ENCODE measurements at regions not wholly inside any gene's neighbourhood (a gene's known extent, or its start where the extent isn't known, plus 50 kb on each side); places are given as distances from the start of the nearest gene placed in this dataset.

GRCh38 chr2:225288986-225289385 lies 110.5 kb upstream of the NYAP2 start:
- no peak for DNase-seq
- no peaks in the 10 kb centered on the region for H3K4me1 ChIP-seq
- no peaks in the 10 kb centered on the region for H3K36me3 ChIP-seq
- WGBS, 2 donors, result 68 to 80% methylated on average over 3 of the region's 3 CpGs
- no peaks in the 10 kb centered on the region for H3K27me3 ChIP-seq
- H3K27ac ChIP-seq, result no peak overlapping the region
- TF ChIP-seq, protein P1, sequence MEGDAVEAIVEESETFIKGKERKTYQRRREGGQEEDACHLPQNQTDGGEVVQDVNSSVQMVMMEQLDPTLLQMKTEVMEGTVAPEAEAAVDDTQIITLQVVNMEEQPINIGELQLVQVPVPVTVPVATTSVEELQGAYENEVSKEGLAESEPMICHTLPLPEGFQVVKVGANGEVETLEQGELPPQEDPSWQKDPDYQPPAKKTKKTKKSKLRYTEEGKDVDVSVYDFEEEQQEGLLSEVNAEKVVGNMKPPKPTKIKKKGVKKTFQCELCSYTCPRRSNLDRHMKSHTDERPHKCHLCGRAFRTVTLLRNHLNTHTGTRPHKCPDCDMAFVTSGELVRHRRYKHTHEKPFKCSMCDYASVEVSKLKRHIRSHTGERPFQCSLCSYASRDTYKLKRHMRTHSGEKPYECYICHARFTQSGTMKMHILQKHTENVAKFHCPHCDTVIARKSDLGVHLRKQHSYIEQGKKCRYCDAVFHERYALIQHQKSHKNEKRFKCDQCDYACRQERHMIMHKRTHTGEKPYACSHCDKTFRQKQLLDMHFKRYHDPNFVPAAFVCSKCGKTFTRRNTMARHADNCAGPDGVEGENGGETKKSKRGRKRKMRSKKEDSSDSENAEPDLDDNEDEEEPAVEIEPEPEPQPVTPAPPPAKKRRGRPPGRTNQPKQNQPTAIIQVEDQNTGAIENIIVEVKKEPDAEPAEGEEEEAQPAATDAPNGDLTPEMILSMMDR (IDR thresholded peaks at IDR 0.05), result no peak
- no peak for TF ChIP-seq POLR2A (IDR thresholded peaks at IDR 0.05)
- H3K9me3 ChIP-seq, result no peaks in the 10 kb centered on the region
- H3K4me3 ChIP-seq (replicated peaks in 1 of 3), result no peak overlapping the region
- intact Hi-C loops (cut with DNase I), result loop anchor here (10.0 kb wide), 1 partner anchor 366 kb away; no protein-coding TSS in a partner anchor

DNA sequence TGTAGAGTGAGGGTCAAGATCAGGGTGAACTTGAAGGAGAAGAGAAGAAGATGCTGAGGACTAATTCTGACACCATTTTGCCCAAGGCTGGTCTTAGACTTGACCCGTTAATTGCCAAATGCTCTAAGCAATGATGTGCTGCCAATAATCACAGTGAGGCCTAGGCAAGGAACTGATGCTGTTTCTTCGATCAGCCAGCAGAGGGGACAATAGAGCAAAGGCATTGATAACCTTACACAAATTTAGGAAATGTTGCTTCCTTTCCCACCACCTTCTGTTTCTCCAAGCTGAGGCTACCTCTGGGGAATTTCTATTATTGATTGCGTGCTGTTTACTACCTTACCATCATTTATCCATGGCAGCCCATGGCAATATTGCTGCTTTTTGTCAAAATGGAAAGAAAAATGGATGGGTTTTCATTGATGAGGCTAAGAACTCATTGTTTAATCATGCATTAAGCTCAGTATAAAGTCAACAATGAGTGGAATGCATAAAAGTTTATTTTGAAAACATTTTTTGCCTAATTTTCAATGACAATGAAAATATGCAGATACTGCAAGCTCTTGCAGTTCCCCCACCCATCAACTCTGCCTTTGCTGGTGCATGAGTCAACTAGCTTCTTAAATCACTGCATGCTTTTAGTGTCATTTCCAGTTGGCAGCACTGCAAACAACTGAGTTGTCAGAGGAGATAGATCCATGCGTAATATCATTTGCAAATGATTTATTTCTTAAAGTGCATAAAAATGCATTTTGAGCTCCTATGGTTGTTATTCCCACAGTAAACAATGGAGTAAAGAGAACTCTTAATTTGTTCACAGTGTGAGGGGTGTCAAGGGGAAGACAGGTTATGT lies 116.4 kb upstream of the NYAP2 start:
- no peaks in the 10 kb centered on the region for H3K27me3 ChIP-seq
- H3K4me3 ChIP-seq (replicated peaks in 1 of 3), result no peak overlapping the region
- intact Hi-C loops (cut with DNase I), result loop anchor here (10.0 kb wide), 1 partner anchor 372 kb away; no protein-coding TSS in a partner anchor
- no peak overlapping the region for H3K27ac ChIP-seq
- 37 to 46% methylated on average over 4 of the region's 4 CpGs for WGBS, 2 donors
- no peaks in the 10 kb centered on the region for H3K9me3 ChIP-seq
- no peaks in the 10 kb centered on the region for H3K36me3 ChIP-seq
- no peak for TF ChIP-seq POLR2A (IDR thresholded peaks at IDR 0.05)
- TF ChIP-seq, protein P1 (IDR thresholded peaks at IDR 0.05), result peak; percentile 22 to 70 (median 51)
- DNase-seq, result peak; percentile 6 to 8
- H3K4me1 ChIP-seq, result no peaks in the 10 kb centered on the region

- intact Hi-C loops (cut with DNase I), result no loop called here
- no peak overlapping the region for H3K27ac ChIP-seq
- no peaks in the 10 kb centered on the region for H3K9me3 ChIP-seq
- no peaks in the 10 kb centered on the region for H3K36me3 ChIP-seq
- TF ChIP-seq POLR2A (IDR thresholded peaks at IDR 0.05), result no peak
- TF ChIP-seq, protein P1 (IDR thresholded peaks at IDR 0.05), result no peak
- 77 to 83% methylated on average over 3 of the region's 3 CpGs for WGBS, 2 donors
- H3K4me3 ChIP-seq (replicated peaks in 1 of 3), result no peak overlapping the region
- no peak for DNase-seq
- no peaks in the 10 kb centered on the region for H3K27me3 ChIP-seq
- H3K4me1 ChIP-seq, result no peaks in the 10 kb centered on the region
Measured at GRCh38 chr2:225276207-225276606, 123.3 kb upstream of the NYAP2 start.

DNA sequence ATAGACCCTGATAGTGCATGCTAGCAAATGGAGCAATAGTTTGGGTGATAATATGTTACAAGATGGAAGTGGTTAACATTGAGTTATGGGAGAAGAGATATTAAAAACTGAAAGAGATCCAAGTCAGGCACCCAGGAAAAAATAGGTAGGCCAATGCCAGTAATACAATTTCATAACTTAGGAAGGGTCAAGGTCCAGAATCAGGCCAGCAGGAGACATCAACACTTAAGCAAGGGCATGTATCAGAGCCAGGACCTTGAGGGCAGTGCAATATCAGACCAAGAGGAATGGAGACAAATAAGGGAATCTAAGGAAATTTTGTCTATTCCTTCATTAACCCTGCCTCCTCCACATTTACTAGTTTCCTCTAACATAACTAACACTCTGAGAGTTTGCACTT lies 124.1 kb upstream of the NYAP2 start:
- intact Hi-C loops (cut with DNase I), result no loop called here
- no peak for TF ChIP-seq POLR2A (IDR thresholded peaks at IDR 0.05)
- TF ChIP-seq, protein P1 (IDR thresholded peaks at IDR 0.05), result no peak
- H3K27me3 ChIP-seq, result no peaks in the 10 kb centered on the region

GRCh38 chr2:225274751-225275150 lies 124.8 kb upstream of the NYAP2 start:
- no peaks in the 10 kb centered on the region for H3K9me3 ChIP-seq
- no peak overlapping the region for H3K4me3 ChIP-seq (replicated peaks in 1 of 3)
- intact Hi-C loops (cut with DNase I), result no loop called here
- DNase-seq, result peak in 1 of 2 donors; percentile 3
- H3K36me3 ChIP-seq, result no peaks in the 10 kb centered on the region
- no peaks in the 10 kb centered on the region for H3K27me3 ChIP-seq
- no peak overlapping the region for H3K27ac ChIP-seq
- no peak for TF ChIP-seq POLR2A (IDR thresholded peaks at IDR 0.05)
- TF ChIP-seq, protein P1 (IDR thresholded peaks at IDR 0.05), result no peak
- H3K4me1 ChIP-seq, result no peaks in the 10 kb centered on the region
- WGBS, 2 donors, result 0 to 6% methylated on average over 1 of the region's 1 CpG

More for the DNA sequence above, 124.1 kb upstream of the NYAP2 start:
- H3K4me3 ChIP-seq (replicated peaks in 1 of 3), result no peak overlapping the region
- no peaks in the 10 kb centered on the region for H3K9me3 ChIP-seq
- no peaks in the 10 kb centered on the region for H3K36me3 ChIP-seq
- no peak overlapping the region for H3K27ac ChIP-seq
- no peaks in the 10 kb centered on the region for H3K4me1 ChIP-seq
- no peak for DNase-seq

Data from thyroid gland (tissue), 4 donors.